DND-41 (cell line): ENCODE measurements at regions not wholly inside any gene's neighbourhood (a gene's known extent, or its start where the extent isn't known, plus 50 kb on each side); places are given as distances from the start of the nearest gene placed in this dataset.

Source experiments
- CTCF ChIP-seq: IDR thresholded peaks from 2 replicates; pipeline ENCODE4 v1.5.1; 2012; ENCODE audit warnings: borderline replicate concordance, low read length, moderate library complexity, mild to moderate bottlenecking; ENCODE audit not compliant: poor library complexity, severe bottlenecking; ENCODE audit errors: extremely low read depth
- EZH2 ChIP-seq: IDR thresholded peaks from 3 replicates; pipeline ENCODE4 v1.6.1; 2012; ENCODE audit warnings: borderline replicate concordance, low read depth, mild to moderate bottlenecking, moderate library complexity, low read length, inconsistent platforms; ENCODE audit not compliant: severe bottlenecking

GRCh38 chr3:80190051-80190450 is 422.3 kb upstream of the ROBO1 start:
- TF ChIP-seq CTCF (no peak), EZH2 (no peak)
